ENCODE measurements at regions not wholly inside any gene's neighbourhood (a gene's known extent, or its start where the extent isn't known, plus 50 kb on each side); places are given as distances from the start of the nearest gene placed in this dataset.
"Not testable (repeated sequence)": the region's sequence is repeated elsewhere in the genome, so short reads cannot be mapped to it uniquely, and the experiment has no call there.

DNA sequence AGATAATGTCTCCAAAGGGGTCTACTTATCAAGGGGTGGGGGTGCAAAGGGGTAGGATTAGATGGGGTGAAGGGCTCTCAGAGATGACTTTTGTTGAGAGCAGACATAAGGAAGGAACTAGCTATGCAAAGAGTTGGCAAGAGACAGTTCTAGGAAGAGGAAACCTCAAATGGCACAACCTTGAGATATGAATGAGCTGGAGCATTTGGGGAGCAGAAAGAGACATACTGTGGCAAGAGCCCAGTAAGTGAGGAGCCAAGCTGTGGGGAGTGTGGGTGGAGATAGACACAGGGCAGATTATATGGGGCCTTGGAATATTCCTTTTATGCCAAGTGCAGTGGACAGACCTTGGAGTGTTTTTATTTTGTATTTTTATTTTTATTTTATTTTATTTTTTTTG, 84.8 kb upstream of the BTG3 start:
- Histone ChIP-seq H4K20me1 (ENCODE audit: control insufficient read depth, extremely low read depth, insufficient read depth, low read length) (no peaks in the 10 kb centered on the region), H3K4me3 (ENCODE audit: control insufficient read depth in 2 of 3, extremely low read depth in 1 of 3, insufficient read depth in 2 of 3, low read depth in 1 of 3, low read length in 3 of 3) (no peak overlapping the region), H3K9me1 (ENCODE audit: control insufficient read depth, extremely low read depth, insufficient read depth, low read length) (no peaks in the 10 kb centered on the region), H3K36me3 (ENCODE audit: control insufficient read depth in 2 of 2, extremely low read depth in 1 of 2, insufficient read depth in 2 of 2, low read length in 2 of 2) (no peaks in the 10 kb centered on the region), H3K9me3 (ENCODE audit: control insufficient read depth, low read depth, low read length) (peaks cover 2% of the 10 kb centered on the region), H3K79me2 (ENCODE audit: control insufficient read depth, insufficient read depth, low read length) (no peaks in the 10 kb centered on the region), H3K9ac (ENCODE audit: control insufficient read depth, extremely low read depth, insufficient read depth, low read length) (no peak overlapping the region), H3K27me3 (ENCODE audit: control insufficient read depth, extremely low read depth, insufficient read depth, low read length) (no peaks in the 10 kb centered on the region), H2AFZ (ENCODE audit: control insufficient read depth, low read length) (no peak overlapping the region), H3K27ac (ENCODE audit: control insufficient read depth, insufficient read depth, low read length) (no peak overlapping the region), H3K4me2 (ENCODE audit: control insufficient read depth, extremely low read depth, insufficient read depth, low read depth, low read length) (no peak overlapping the region), H3K4me1 (ENCODE audit: control insufficient read depth, extremely low read depth, insufficient read depth, low read length) (no peaks in the 10 kb centered on the region)
- no peak for TF ChIP-seq EZH2 (IDR thresholded peaks at IDR 0.05; ENCODE audit: low read length)
- TF ChIP-seq, protein P1, sequence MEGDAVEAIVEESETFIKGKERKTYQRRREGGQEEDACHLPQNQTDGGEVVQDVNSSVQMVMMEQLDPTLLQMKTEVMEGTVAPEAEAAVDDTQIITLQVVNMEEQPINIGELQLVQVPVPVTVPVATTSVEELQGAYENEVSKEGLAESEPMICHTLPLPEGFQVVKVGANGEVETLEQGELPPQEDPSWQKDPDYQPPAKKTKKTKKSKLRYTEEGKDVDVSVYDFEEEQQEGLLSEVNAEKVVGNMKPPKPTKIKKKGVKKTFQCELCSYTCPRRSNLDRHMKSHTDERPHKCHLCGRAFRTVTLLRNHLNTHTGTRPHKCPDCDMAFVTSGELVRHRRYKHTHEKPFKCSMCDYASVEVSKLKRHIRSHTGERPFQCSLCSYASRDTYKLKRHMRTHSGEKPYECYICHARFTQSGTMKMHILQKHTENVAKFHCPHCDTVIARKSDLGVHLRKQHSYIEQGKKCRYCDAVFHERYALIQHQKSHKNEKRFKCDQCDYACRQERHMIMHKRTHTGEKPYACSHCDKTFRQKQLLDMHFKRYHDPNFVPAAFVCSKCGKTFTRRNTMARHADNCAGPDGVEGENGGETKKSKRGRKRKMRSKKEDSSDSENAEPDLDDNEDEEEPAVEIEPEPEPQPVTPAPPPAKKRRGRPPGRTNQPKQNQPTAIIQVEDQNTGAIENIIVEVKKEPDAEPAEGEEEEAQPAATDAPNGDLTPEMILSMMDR (optimal IDR thresholded peaks at IDR 0.05 in 1 of 3, IDR thresholded peaks at IDR 0.05 in 1 of 3, conservative IDR thresholded peaks at IDR 0.05 in 1 of 3; ENCODE audit: extremely low read depth in 1 of 3, insufficient read depth in 2 of 3, low read length in 3 of 3) = no peak
- dilution Hi-C loops (cut with MboI; ENCODE audit: extremely low pct_ligation_motif_present, low sequenced_read_pairs) = no loop called here
- FAIRE-seq = no peak
- no peak for DNase-seq (ENCODE audit: low read depth, low spot score)

DNA sequence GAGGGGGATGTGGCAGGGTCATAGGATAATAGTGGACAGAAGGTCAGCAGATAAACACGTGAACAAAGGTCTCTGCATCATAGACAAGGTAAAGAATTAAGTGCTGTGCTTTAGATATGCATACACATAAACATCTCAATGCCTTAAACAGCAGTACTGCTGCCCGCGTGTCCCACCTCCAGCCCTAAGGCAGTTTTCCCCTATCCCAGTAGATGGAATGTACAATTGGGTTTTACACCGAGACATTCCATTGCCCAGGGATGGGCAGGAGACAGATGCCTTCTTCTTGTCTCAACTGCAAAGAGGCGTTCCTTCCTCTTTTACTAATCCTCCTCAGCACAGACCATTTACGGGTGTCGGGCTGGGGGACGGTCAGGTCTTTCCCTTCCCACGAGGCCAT, 81.7 kb upstream of the BTG3 start:
- H3K9me3 ChIP-seq (ENCODE audit: control insufficient read depth, low read depth, low read length); H4K20me1 ChIP-seq (ENCODE audit: control insufficient read depth, extremely low read depth, insufficient read depth, low read length); H3K79me2 ChIP-seq (ENCODE audit: control insufficient read depth, insufficient read depth, low read length); H3K27ac ChIP-seq (ENCODE audit: control insufficient read depth, insufficient read depth, low read length); DNase-seq (ENCODE audit: low read depth, low spot score); H3K4me3 ChIP-seq (ENCODE audit: control insufficient read depth in 2 of 3, extremely low read depth in 1 of 3, insufficient read depth in 2 of 3, low read depth in 1 of 3, low read length in 3 of 3); H3K9ac ChIP-seq (ENCODE audit: control insufficient read depth, extremely low read depth, insufficient read depth, low read length); H3K4me2 ChIP-seq (ENCODE audit: control insufficient read depth, extremely low read depth, insufficient read depth, low read depth, low read length); H3K36me3 ChIP-seq (ENCODE audit: control insufficient read depth in 2 of 2, extremely low read depth in 1 of 2, insufficient read depth in 2 of 2, low read length in 2 of 2); H2AFZ ChIP-seq (ENCODE audit: control insufficient read depth, low read length); FAIRE-seq; dilution Hi-C loops (cut with MboI; ENCODE audit: extremely low pct_ligation_motif_present, low sequenced_read_pairs); H3K9me1 ChIP-seq (ENCODE audit: control insufficient read depth, extremely low read depth, insufficient read depth, low read length); H3K27me3 ChIP-seq (ENCODE audit: control insufficient read depth, extremely low read depth, insufficient read depth, low read length): not testable (repeated sequence)
- peaks cover 12% of the 10 kb centered on the region for H3K4me1 ChIP-seq (ENCODE audit: control insufficient read depth, extremely low read depth, insufficient read depth, low read length)

DNA sequence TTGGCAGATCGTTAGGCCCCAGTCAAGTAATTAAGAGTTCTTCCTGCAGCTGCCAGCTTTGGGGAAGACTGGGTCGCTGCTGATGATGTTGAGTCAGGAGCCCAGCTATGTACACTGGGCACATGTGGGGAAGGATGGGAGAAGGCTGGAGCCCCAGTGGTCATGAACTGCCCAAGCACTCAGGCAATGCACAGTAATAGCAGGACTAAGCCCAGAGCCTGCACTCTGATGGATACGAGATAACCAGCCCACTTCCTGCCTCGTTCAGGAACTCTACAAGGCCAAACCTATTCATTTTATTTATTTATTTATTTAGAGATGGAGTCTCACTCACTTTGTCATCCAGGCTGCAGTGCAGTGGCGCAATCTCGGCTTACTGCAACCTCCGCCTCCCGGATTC, 81.1 kb upstream of the BTG3 start:
- Histone ChIP-seq H3K36me3 (ENCODE audit: control insufficient read depth in 2 of 2, extremely low read depth in 1 of 2, insufficient read depth in 2 of 2, low read length in 2 of 2) (no peaks in the 10 kb centered on the region), H3K79me2 (ENCODE audit: control insufficient read depth, insufficient read depth, low read length) (no peaks in the 10 kb centered on the region), H3K9me3 (ENCODE audit: control insufficient read depth, low read depth, low read length) (peaks cover 2% of the 10 kb centered on the region), H4K20me1 (ENCODE audit: control insufficient read depth, extremely low read depth, insufficient read depth, low read length) (no peaks in the 10 kb centered on the region), H3K4me2 (ENCODE audit: control insufficient read depth, extremely low read depth, insufficient read depth, low read depth, low read length) (no peak overlapping the region), H3K4me3 (ENCODE audit: control insufficient read depth in 2 of 3, extremely low read depth in 1 of 3, insufficient read depth in 2 of 3, low read depth in 1 of 3, low read length in 3 of 3) (no peak overlapping the region), H3K4me1 (ENCODE audit: control insufficient read depth, extremely low read depth, insufficient read depth, low read length) (peaks cover 17% of the 10 kb centered on the region), H3K27ac (ENCODE audit: control insufficient read depth, insufficient read depth, low read length) (no peak overlapping the region), H3K9ac (ENCODE audit: control insufficient read depth, extremely low read depth, insufficient read depth, low read length) (no peak overlapping the region), H2AFZ (ENCODE audit: control insufficient read depth, low read length) (no peak overlapping the region), H3K9me1 (ENCODE audit: control insufficient read depth, extremely low read depth, insufficient read depth, low read length) (no peaks in the 10 kb centered on the region), H3K27me3 (ENCODE audit: control insufficient read depth, extremely low read depth, insufficient read depth, low read length) (no peaks in the 10 kb centered on the region)
- dilution Hi-C loops (cut with MboI; ENCODE audit: extremely low pct_ligation_motif_present, low sequenced_read_pairs) = no loop called here
- FAIRE-seq (no peak), DNase-seq (ENCODE audit: low read depth, low spot score) (no peak)
- TF ChIP-seq EZH2 (IDR thresholded peaks at IDR 0.05; ENCODE audit: low read length) = no peak
- TF ChIP-seq, protein P1 (optimal IDR thresholded peaks at IDR 0.05 in 1 of 3, IDR thresholded peaks at IDR 0.05 in 1 of 3, conservative IDR thresholded peaks at IDR 0.05 in 1 of 3; ENCODE audit: extremely low read depth in 1 of 3, insufficient read depth in 2 of 3, low read length in 3 of 3) = no peak

Data from keratinocyte (primary cell).